DND-41 (cell line): ENCODE measurements at regions not wholly inside any gene's neighbourhood (a gene's known extent, or its start where the extent isn't known, plus 50 kb on each side); places are given as distances from the start of the nearest gene placed in this dataset.

Experiments used
- ATAC-seq: fragments of 200-7000 bp; cut with Tn5 transposase; 3 replicates; pipeline ENCODE4 v1.9.1; 2021; ENCODE audit warnings: low read depth; ENCODE audit not compliant: insufficient read depth
- DNase-seq: peaks from one replicate; pipeline ENCODE4 v3.0.0-alpha.2; 2020
- H2AFZ ChIP-seq: 2 replicates; pipeline ENCODE4 v1.6.0; 2012; ENCODE audit warnings: low read depth, low read length
- H3K27ac ChIP-seq: 2 replicates; pipeline ENCODE4 v1.5.1; 2012; ENCODE audit warnings: low read length, inconsistent platforms
- H3K27me3 ChIP-seq: fragments of 200-600 bp; sonication (generic); 2 replicates; pipeline ENCODE4 v1.6.0; 2012; ENCODE audit warnings: low read length, mild to moderate bottlenecking, inconsistent platforms; ENCODE audit not compliant: insufficient read depth, poor library complexity
- H3K36me3 ChIP-seq: 2 replicates; pipeline ENCODE4 v1.5.1; 2012; ENCODE audit warnings: low read length, inconsistent platforms; ENCODE audit not compliant: insufficient read depth
- H3K4me1 ChIP-seq: 2 replicates; pipeline ENCODE4 v1.5.1; 2012; ENCODE audit warnings: mild to moderate bottlenecking, low read length; ENCODE audit not compliant: insufficient read depth
- H3K4me2 ChIP-seq: 2 replicates; pipeline ENCODE4 v1.6.0; 2012; ENCODE audit warnings: mild to moderate bottlenecking, moderate library complexity, low read length, inconsistent platforms; ENCODE audit not compliant: insufficient read depth
- H3K4me3 ChIP-seq, 2 experiments: fragments of 200-600 bp in 1 of 2; shearing (Covaris generic) in 1 of 2; 2 replicates each; pipeline ENCODE4 v1.5.1; 2012 to 2016; ENCODE audit warnings: inconsistent platforms in 2 of 2, low read length in 2 of 2, mild to moderate bottlenecking in 2 of 2, low read depth in 1 of 2, moderate library complexity in 1 of 2
- H3K79me2 ChIP-seq: 2 replicates; pipeline ENCODE4 v1.6.0; 2012; ENCODE audit warnings: low read length, inconsistent platforms; ENCODE audit not compliant: insufficient read depth
- H3K9ac ChIP-seq: 2 replicates; pipeline ENCODE4 v1.6.0; 2012; ENCODE audit warnings: low read depth, mild to moderate bottlenecking, inconsistent platforms, low read length, moderate library complexity
- H3K9me3 ChIP-seq: 2 replicates; pipeline ENCODE4 v1.5.1; 2012; ENCODE audit warnings: low read length, moderate library complexity, mild to moderate bottlenecking, inconsistent platforms; ENCODE audit not compliant: insufficient read depth, severe bottlenecking
- H4K20me1 ChIP-seq: 2 replicates; pipeline ENCODE4 v1.6.0; 2012; ENCODE audit warnings: low read length; ENCODE audit not compliant: insufficient read depth
- EZH2 ChIP-seq: IDR thresholded peaks from 3 replicates; pipeline ENCODE4 v1.6.1; 2012; ENCODE audit warnings: borderline replicate concordance, low read depth, mild to moderate bottlenecking, moderate library complexity, low read length, inconsistent platforms; ENCODE audit not compliant: severe bottlenecking
- TF ChIP-seq, protein P1 (sequence below): IDR thresholded peaks from 2 replicates; pipeline ENCODE4 v1.5.1; 2012; ENCODE audit warnings: borderline replicate concordance, low read length, moderate library complexity, mild to moderate bottlenecking; ENCODE audit not compliant: poor library complexity, severe bottlenecking; ENCODE audit errors: extremely low read depth

DNA sequence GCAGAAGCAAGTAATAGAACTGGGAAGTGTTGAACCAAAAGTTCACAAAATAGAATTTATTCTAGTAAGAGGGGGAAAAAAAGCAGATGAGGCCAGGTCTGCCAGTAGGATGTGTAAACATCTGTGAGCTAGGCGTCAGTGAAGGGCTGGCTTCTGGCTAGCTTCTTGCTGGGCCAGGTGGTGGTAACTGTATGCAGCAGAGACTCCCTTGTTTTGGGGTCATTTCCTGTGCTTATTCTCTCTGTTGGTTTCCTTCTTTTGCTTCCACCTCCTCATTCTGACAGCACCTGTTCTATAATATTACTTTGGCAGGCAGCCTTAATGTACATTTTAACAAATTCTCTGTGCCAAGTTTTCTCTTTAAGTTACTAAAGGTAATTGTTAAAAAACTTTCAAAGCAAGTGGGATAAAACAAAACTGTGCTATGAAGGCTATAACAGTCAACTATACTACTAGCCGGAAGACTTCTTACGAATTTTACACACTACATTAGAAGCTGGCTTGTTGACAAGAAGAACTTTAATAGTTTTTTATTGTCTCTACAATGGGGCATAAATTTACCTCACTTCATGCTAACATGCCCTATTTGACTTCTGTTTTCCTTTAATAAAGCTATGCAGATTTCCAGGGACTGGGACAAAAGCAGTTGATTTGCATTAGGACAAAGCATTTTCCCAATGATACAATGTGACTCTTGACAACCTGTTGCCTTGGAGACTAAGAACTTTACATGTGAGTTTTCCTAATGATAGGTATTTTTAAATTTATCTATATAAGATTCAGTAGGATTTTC lies 318.8 kb upstream of the NAALADL2 start:
- no peak for ATAC-seq

DNA sequence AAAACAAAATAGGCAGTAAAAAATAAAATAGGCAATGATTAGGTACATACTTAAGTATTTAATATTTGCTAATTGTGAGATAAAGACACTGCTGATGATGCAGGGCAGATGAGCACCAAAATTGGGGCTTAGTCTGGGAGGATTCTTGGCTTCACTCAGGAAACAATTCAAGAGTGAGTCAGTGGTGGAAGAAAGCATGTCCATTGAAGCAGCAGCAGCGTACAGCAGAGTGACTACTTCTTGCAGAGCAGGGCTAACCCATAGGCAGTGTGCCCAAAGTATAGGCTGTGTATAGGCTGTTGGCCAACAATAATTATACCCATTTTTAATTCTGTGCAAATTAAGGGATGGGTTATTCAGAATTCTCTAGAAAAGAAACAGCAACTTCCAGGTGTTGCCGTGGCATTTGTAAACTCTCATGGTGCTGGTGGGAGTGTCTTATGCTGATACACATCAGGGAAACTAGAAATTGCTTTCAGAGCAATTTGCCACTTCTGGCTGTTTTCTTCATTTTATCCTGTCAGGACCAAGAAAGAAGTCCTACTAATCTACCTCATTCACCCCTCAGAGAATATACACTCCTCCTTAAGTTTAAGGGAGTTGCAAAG lies 317.3 kb upstream of the NAALADL2 start:
- H2AFZ ChIP-seq, result no peak overlapping the region
- no peaks in the 10 kb centered on the region for H3K9me3 ChIP-seq
- no peaks in the 10 kb centered on the region for H3K4me1 ChIP-seq
- H3K36me3 ChIP-seq, result no peaks in the 10 kb centered on the region
- DNase-seq (no peak), ATAC-seq (no peak)
- no peaks in the 10 kb centered on the region for H4K20me1 ChIP-seq
- no peak overlapping the region for H3K27ac ChIP-seq
- H3K4me3 ChIP-seq, result no peak overlapping the region
- no peak overlapping the region for H3K4me2 ChIP-seq
- H3K27me3 ChIP-seq, result no peaks in the 10 kb centered on the region
- no peak for TF ChIP-seq EZH2
- TF ChIP-seq, protein P1, sequence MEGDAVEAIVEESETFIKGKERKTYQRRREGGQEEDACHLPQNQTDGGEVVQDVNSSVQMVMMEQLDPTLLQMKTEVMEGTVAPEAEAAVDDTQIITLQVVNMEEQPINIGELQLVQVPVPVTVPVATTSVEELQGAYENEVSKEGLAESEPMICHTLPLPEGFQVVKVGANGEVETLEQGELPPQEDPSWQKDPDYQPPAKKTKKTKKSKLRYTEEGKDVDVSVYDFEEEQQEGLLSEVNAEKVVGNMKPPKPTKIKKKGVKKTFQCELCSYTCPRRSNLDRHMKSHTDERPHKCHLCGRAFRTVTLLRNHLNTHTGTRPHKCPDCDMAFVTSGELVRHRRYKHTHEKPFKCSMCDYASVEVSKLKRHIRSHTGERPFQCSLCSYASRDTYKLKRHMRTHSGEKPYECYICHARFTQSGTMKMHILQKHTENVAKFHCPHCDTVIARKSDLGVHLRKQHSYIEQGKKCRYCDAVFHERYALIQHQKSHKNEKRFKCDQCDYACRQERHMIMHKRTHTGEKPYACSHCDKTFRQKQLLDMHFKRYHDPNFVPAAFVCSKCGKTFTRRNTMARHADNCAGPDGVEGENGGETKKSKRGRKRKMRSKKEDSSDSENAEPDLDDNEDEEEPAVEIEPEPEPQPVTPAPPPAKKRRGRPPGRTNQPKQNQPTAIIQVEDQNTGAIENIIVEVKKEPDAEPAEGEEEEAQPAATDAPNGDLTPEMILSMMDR, result no peak
- no peak overlapping the region for H3K9ac ChIP-seq
- no peaks in the 10 kb centered on the region for H3K79me2 ChIP-seq

More for the DNA sequence above, 318.8 kb upstream of the NAALADL2 start:
- no peak for TF ChIP-seq EZH2
- TF ChIP-seq, protein P1, result no peak
- Histone ChIP-seq H3K9me3 (no peaks in the 10 kb centered on the region), H3K9ac (no peak overlapping the region), H3K4me3 (no peak overlapping the region), H3K4me2 (no peak overlapping the region), H3K27ac (no peak overlapping the region), H3K36me3 (no peaks in the 10 kb centered on the region), H3K4me1 (no peaks in the 10 kb centered on the region), H3K79me2 (no peaks in the 10 kb centered on the region), H4K20me1 (no peaks in the 10 kb centered on the region), H3K27me3 (no peaks in the 10 kb centered on the region), H2AFZ (no peak overlapping the region)
- DNase-seq, result no peak

DNA sequence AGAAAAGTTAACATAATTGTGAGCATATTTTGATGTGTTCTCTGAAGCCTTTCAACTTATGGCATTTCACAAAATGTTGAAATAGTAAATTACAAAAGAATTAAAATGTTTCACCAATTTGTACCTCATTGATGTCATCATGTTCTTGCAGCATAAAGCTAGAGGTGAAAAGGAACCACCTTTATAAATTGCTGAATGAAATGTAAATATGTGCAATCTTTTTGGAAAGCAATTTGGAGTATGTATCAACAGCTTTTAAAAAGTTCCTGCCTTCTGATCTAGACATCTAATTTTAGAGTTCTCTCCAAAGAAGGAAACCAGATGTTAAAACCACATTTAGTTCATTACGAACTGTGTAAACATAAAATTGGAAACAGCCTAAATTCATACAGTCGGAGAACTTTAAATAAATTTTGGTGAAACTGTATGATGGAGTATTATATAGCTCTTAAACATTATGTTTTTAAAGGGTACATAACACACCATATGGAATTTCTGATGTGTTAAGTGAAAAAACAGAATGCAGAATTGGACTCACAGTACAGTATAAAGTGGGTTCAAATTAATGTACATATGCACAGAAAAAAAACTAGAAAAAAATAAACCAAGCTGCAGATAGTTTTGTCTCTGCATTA lies 311.2 kb upstream of the NAALADL2 start:
- Histone ChIP-seq H2AFZ (no peak overlapping the region), H3K27me3 (no peaks in the 10 kb centered on the region), H3K79me2 (no peaks in the 10 kb centered on the region), H3K4me1 (no peaks in the 10 kb centered on the region), H3K9me3 (no peaks in the 10 kb centered on the region), H3K4me3 (no peak overlapping the region), H3K36me3 (no peaks in the 10 kb centered on the region), H3K27ac (no peak overlapping the region), H3K9ac (no peak overlapping the region), H4K20me1 (no peaks in the 10 kb centered on the region), H3K4me2 (no peak overlapping the region)
- ATAC-seq (no peak), DNase-seq (no peak)
- TF ChIP-seq, protein P1, result no peak
- TF ChIP-seq EZH2, result no peak
